Adrenal gland (tissue), 9 donors: ENCODE measurements at regions not wholly inside any gene's neighbourhood (a gene's known extent, or its start where the extent isn't known, plus 50 kb on each side); places are given as distances from the start of the nearest gene placed in this dataset.

Experiments
- DNase-seq, 7 donors: peaks; one replicate each; pipeline ENCODE4 v3.0.0-alpha.2; 2019 to 2020
- H3K27ac ChIP-seq, 5 donors: fragments of 200-600 bp; sonication (generic) in 4 of 5; 1 replicate in 3 of 5; 2 replicates in 2 of 5; pipeline versions ENCODE4 v1.5.1 to v1.8.0; 2016 to 2020; ENCODE audit warnings: mild to moderate bottlenecking in 1 of 5
- H3K27me3 ChIP-seq: fragments of 200-600 bp; 2 replicates; pipeline ENCODE4 v1.8.0; 2021
- H3K36me3 ChIP-seq, 2 donors: fragments of 200-600 bp; replicated peaks in 1 of 2; 1 replicate in 1 of 2; 2 replicates in 1 of 2; pipeline versions ENCODE4 v1.5.1 to v1.8.0; 2018 to 2022
- H3K4me1 ChIP-seq, 2 donors: fragments of 200-600 bp; replicated peaks in 1 of 2; 1 replicate in 1 of 2; 2 replicates in 1 of 2; pipeline versions ENCODE4 v1.5.1 to v1.8.0; 2018 to 2021
- H3K4me3 ChIP-seq, 4 donors: fragments of 200-600 bp; sonication (generic) in 3 of 4; one replicate each; pipeline ENCODE4 v1.5.1; 2016 to 2018
- H3K9me3 ChIP-seq, 3 donors: fragments of 200-600 bp; sonication (generic) in 1 of 3; replicated peaks in 1 of 3; 1 replicate in 2 of 3; 2 replicates in 1 of 3; pipeline versions ENCODE4 v1.5.1 to v1.8.0; 2016 to 2021
- CTCF ChIP-seq, 6 experiments: fragments of 450-650 bp in 4 of 6; fragments of 200-600 bp in 2 of 6; sonication (generic) in 1 of 6; IDR thresholded peaks; 1 replicate in 5 of 6; 2 replicates in 1 of 6; pipeline versions ENCODE4 v1.5.1 to v1.8.0; 2016 to 2021; ENCODE audit warnings: antibody characterized with exemption in 6 of 6, mild to moderate bottlenecking in 2 of 6, moderate library complexity in 1 of 6
- POLR2A ChIP-seq, 2 donors: fragments of 450-650 bp; IDR thresholded peaks; one replicate each; pipeline ENCODE4 v1.6.1; 2017; ENCODE audit warnings: antibody characterized with exemption in 2 of 2, mild to moderate bottlenecking in 2 of 2, moderate library complexity in 1 of 2
- WGBS, 4 donors: extraction: QIAGEN DNeasy Blood & Tissue Kit in 2 of 4; methylation state at CpG; one replicate each; pipeline versions ENCODE4 v1.1.5 to v1.1.7; 2013 to 2017; 5-methylcytosine and 5-hydroxymethylcytosine counted together
- intact Hi-C, 2 donors: fragments of 100-400 bp; cut with DNase I; formaldehyde crosslinking; loops; one replicate each; pipeline versions ENCODE4 v1.14.1 to v1.15.0; 2022 to 2023
- donor health status: healthy with polysubstance abuse.
- donor health status: Bipolar disorder and iron deficiency.
- donor health status: DM: yes; HTN: yes; CAD: no.
- donor health status: DM: no; HTN: no; CAD: no.
- donor health status: DM: no; HTN: no; CAD: no.

- no peak for TF ChIP-seq CTCF (IDR thresholded peaks at IDR 0.05)
- TF ChIP-seq POLR2A (IDR thresholded peaks at IDR 0.05): no peak
- Histone ChIP-seq H3K36me3 (no peaks in the 10 kb centered on the region), H3K4me1 (no peaks in the 10 kb centered on the region), H3K27me3 (no peaks in the 10 kb centered on the region), H3K9me3 (no peaks in the 10 kb centered on the region), H3K4me3 (no peak overlapping the region), H3K27ac (no peak overlapping the region)
- intact Hi-C loops: no loop called here
- DNase-seq: no peak
- 88 to 93% (median 91%) methylated on average over 11 of the region's 11 CpGs for WGBS, 4 donors
Measured at GRCh38 chr2:195543902-195544894, 112.8 kb upstream of the SLC39A10 start.

GRCh38 chr2:195543063-195543462 is 114.0 kb upstream of the SLC39A10 start:
- intact Hi-C loops: no loop called here
- DNase-seq: no peak
- no peak overlapping the region for H3K4me3 ChIP-seq
- no peak overlapping the region for H3K27ac ChIP-seq
- H3K4me1 ChIP-seq: peaks cover 0 to under 1% of the 10 kb centered on the region in 2 donors
- no peaks in the 10 kb centered on the region for H3K9me3 ChIP-seq
- TF ChIP-seq CTCF (IDR thresholded peaks at IDR 0.05) (no peak), POLR2A (IDR thresholded peaks at IDR 0.05) (no peak)
- WGBS, 4 donors: 96 to 97% (median 96%) methylated on average over 2 of the region's 2 CpGs
- H3K36me3 ChIP-seq: no peaks in the 10 kb centered on the region
- no peaks in the 10 kb centered on the region for H3K27me3 ChIP-seq

- Histone ChIP-seq H3K36me3 (no peaks in the 10 kb centered on the region), H3K4me3 (no peak overlapping the region), H3K27me3 (no peaks in the 10 kb centered on the region), H3K4me1 (peaks cover 0 to 10% of the 10 kb centered on the region in 2 donors), H3K9me3 (no peaks in the 10 kb centered on the region), H3K27ac (no peak overlapping the region)
- TF ChIP-seq CTCF (IDR thresholded peaks at IDR 0.05) (no peak), POLR2A (IDR thresholded peaks at IDR 0.05) (no peak)
- no peak for DNase-seq
- intact Hi-C loops: no loop called here
- WGBS, 4 donors: 67 to 89% (median 76%) methylated on average over 4 of the region's 4 CpGs
Measured at GRCh38 chr2:195542067-195542466, 115.0 kb upstream of the SLC39A10 start.

DNA sequence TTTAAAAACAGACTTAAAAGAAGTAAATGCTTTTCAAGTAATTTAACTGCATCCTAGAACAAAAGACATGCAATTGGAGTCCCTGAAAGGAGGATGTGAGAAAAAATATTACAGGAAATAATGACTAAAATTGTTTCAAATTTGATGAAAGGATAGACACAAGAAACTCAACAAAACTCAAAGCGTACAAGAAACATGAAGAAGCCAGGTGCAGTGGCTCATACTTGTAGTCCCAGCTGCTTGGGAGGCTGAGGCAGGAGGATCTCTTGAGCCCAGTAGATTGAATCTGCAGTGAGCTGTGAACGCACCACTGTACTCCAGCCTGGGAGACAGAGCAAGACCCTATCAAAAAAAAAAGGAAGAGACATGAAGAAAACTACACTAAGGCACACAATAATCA is 118.1 kb upstream of the SLC39A10 start:
- no peak for TF ChIP-seq POLR2A (IDR thresholded peaks at IDR 0.05)
- no peak for TF ChIP-seq CTCF (IDR thresholded peaks at IDR 0.05)
- DNase-seq: no peak
- WGBS, 4 donors: 90 to 98% (median 93%) methylated on average over 2 of the region's 2 CpGs
- Histone ChIP-seq H3K4me1 (peaks cover 2 to 39% of the 10 kb centered on the region in 2 donors), H3K4me3 (no peak overlapping the region), H3K9me3 (no peaks in the 10 kb centered on the region), H3K36me3 (no peaks in the 10 kb centered on the region), H3K27me3 (no peaks in the 10 kb centered on the region), H3K27ac (no peak overlapping the region)
- intact Hi-C loops: no loop called here
